ENCODE measurements at regions not wholly inside any gene's neighbourhood (a gene's known extent, or its start where the extent isn't known, plus 50 kb on each side); places are given as distances from the start of the nearest gene placed in this dataset.

DNA sequence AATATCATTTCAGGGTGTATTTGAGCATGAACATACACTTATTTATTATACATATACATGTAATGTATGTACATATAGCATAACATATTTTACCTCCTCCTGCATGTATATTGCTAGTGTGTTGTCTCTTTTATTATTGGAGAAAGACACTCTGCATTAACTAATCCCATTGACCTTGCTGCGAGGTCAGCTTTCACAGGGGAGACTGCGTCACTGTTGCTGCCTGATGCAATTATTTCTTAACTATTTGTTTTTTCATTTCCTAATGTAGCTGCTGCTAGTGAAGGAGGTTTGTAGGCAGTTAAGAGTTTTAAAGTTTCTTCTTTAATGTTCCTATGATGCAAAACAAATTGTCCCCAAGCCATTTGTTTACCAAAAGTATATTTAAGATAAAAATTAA, 185.4 kb upstream of the CNTN5 start:
- Mint-ChIP-seq H3K27ac (no peak overlapping the region), H3K27me3 (no peaks in the 10 kb centered on the region), H3K36me3 (ENCODE audit: low read depth) (no peaks in the 10 kb centered on the region), H3K9me3 (peaks cover 9% of the 10 kb centered on the region), H3K4me1 (no peaks in the 10 kb centered on the region), H3K4me3 (no peak overlapping the region)
- CTCF ChIA-PET = no interaction called here
- POLR2A ChIA-PET = no interaction called here
- DNase-seq = no peak

DNA sequence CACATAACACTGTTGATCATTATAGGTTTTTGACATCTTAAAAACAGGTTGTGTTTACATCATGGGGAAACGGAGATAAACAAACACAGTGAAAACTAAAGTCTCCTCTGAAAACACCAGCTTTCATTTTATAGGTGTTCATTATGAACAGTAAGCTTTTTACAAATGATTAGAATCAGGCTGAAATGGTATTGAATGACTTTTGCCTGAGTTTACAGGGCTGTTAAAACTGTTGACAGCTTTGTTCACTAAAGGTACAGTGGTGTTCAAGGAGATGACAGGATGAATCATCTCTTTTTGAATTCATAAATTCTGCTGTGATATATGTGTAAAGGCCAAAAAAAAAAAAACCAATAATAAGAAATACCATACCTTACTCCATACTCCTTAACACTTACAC, 184.6 kb upstream of the CNTN5 start:
- Mint-ChIP-seq H3K4me3 (no peak overlapping the region), H3K36me3 (ENCODE audit: low read depth) (no peaks in the 10 kb centered on the region), H3K4me1 (no peaks in the 10 kb centered on the region), H3K9me3 (peaks cover 5% of the 10 kb centered on the region), H3K27ac (no peak overlapping the region), H3K27me3 (no peaks in the 10 kb centered on the region)
- DNase-seq = no peak
- POLR2A ChIA-PET = no interaction called here
- CTCF ChIA-PET = no interaction called here

DNA sequence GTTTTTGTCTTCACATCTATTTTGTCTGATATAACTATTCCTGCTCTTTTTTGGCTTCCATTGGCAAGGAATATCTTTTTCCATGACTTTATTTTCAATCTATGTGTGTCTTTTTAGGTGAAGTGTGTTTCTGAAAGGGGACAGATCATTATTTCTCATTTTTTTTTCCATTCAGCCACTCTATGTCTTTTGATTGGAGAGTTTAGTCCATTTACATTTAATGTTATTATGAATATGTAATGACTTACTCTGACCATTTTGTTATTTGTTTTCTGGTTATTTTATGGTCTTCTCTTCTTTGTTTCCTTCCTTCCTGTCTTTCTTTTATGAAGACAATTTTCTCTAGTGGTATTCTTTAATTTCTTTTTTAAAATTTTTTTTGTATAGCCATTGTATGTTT, 178.6 kb upstream of the CNTN5 start:
- ChIA-PET CTCF (interaction anchor here (1.6 kb wide), 1 partner anchor 12 kb away, joined by 4 read pairs; no protein-coding TSS in a partner anchor), POLR2A (interaction anchor here (0.5 kb wide), 1 partner anchor 215 kb away, joined by 3 read pairs; no protein-coding TSS in a partner anchor)
- no peak overlapping the region for H3K27ac Mint-ChIP-seq
- H3K4me1 Mint-ChIP-seq = no peaks in the 10 kb centered on the region
- peaks cover 7% of the 10 kb centered on the region for H3K9me3 Mint-ChIP-seq
- no peak for DNase-seq
- H3K4me3 Mint-ChIP-seq = no peak overlapping the region
- no peaks in the 10 kb centered on the region for H3K27me3 Mint-ChIP-seq
- H3K36me3 Mint-ChIP-seq (ENCODE audit: low read depth) = no peaks in the 10 kb centered on the region

DNA sequence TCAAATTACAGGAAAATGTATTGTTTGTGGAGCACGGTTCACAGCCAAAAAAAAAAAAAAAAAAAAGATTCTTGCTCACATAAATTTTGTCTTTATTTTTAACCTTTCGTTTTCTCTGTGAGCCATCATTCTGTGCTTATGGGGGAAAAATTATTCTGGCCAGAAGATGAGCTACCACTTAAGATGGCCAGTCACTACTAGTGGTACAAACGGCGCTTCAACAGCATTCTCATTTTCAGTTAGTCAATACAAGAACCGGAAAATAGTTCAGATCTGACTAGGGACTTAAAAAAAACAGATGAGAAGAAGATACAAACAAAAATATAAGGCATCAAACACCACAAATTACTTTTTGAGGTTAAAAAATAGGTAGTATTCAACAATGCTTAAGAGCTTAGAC, 158.6 kb upstream of the CNTN5 start:
- no peaks in the 10 kb centered on the region for H3K36me3 Mint-ChIP-seq (ENCODE audit: low read depth)
- peaks cover 2% of the 10 kb centered on the region for H3K9me3 Mint-ChIP-seq
- H3K4me3 Mint-ChIP-seq = no peak overlapping the region
- CTCF ChIA-PET = no interaction called here
- POLR2A ChIA-PET = no interaction called here
- H3K4me1 Mint-ChIP-seq = no peaks in the 10 kb centered on the region
- H3K27ac Mint-ChIP-seq = no peak overlapping the region
- DNase-seq = no peak
- no peaks in the 10 kb centered on the region for H3K27me3 Mint-ChIP-seq

DNA sequence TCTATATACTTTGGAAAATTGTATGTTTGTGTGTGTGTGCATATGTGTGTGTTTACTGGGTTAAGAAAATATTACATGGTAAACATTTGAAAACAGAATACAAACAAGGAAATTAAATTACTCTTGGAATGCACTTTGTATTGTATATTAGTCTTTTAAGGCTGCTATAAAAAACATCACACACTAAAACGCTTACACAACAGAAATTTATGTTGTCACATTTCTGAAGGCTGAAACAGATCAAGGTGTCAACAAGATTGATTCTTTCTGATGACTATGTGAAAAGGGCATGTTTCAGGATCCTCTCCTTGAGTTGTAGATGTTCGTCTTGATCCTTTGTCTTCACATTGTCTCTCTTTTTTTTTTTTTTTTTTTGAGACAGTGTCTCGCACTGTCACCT, 149.1 kb upstream of the CNTN5 start:
- H3K4me3 Mint-ChIP-seq = no peak overlapping the region
- H3K9me3 Mint-ChIP-seq = no peaks in the 10 kb centered on the region
- H3K27me3 Mint-ChIP-seq = no peaks in the 10 kb centered on the region
- H3K36me3 Mint-ChIP-seq (ENCODE audit: low read depth) = no peaks in the 10 kb centered on the region
- no peak overlapping the region for H3K27ac Mint-ChIP-seq
- no peaks in the 10 kb centered on the region for H3K4me1 Mint-ChIP-seq
- DNase-seq = no peak
- ChIA-PET CTCF (no interaction called here), POLR2A (no interaction called here)

DNA sequence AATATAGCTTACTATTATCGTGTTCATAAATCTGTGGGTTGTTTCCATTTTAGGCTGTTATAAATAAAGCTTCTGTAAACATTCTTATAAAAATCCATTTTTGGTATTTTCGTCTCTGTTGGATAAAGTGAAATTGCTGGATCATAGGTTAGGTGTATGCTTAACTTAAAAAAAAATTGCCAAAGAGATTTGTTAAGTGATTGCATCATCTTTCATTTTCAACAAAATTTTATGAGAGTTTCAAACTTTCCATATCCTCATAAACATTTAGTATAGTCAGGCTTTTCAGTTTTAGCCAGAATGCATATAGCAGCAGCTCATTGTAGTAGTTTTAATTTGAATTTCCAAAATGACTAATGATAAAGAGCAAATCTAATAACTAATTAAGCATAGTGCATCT, 146.7 kb upstream of the CNTN5 start:
- ChIA-PET CTCF (no interaction called here), POLR2A (no interaction called here)
- DNase-seq = no peak
- Mint-ChIP-seq H3K27me3 (no peaks in the 10 kb centered on the region), H3K27ac (no peak overlapping the region), H3K36me3 (ENCODE audit: low read depth) (no peaks in the 10 kb centered on the region), H3K4me3 (no peak overlapping the region), H3K9me3 (no peaks in the 10 kb centered on the region), H3K4me1 (no peaks in the 10 kb centered on the region)

DNA sequence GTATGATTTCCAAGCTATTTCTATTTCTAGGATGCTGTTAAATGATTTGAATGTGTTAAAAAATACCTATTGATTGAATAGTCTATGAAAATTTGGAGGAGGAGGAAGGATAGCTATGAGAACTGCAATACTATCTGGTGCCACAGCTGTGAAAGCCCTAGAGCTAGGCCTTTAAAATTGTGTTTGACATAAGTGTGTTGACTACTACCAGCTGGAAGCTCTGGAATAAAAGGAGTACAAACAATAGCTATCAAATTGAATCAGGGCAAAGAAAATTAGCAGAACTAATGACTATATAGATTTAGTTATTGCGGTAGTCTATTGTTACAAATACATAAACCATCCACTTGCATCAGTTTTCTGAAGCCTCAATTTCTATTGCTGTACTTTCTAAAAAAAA, 124.8 kb upstream of the CNTN5 start:
- H3K27me3 Mint-ChIP-seq = no peaks in the 10 kb centered on the region
- H3K27ac Mint-ChIP-seq = no peak overlapping the region

DNA sequence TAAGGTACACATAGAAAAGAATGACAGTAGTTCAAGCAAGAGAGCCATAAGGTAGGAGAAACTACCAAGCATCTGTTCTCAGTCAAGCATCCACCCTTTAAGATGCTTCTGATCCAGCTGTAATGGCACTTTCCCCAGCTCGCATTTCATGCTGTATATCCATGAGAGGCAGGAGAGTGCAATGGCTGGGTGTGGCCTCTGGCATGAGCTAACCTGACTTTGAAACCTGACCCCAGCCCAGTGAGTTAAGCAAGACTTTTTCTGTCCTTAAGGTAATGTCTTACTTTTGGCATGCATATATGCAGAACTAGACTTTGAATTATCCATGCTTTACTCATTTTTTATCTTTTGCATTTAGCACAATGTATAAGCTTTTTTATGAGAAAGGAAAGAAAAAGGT, 79.8 kb upstream of the CNTN5 start:
- no peak for DNase-seq
- H3K27me3 Mint-ChIP-seq = no peaks in the 10 kb centered on the region
- no peaks in the 10 kb centered on the region for H3K9me3 Mint-ChIP-seq
- no peak overlapping the region for H3K27ac Mint-ChIP-seq
- H3K36me3 Mint-ChIP-seq (ENCODE audit: low read depth) = no peaks in the 10 kb centered on the region
- H3K4me1 Mint-ChIP-seq = no peaks in the 10 kb centered on the region
- no peak overlapping the region for H3K4me3 Mint-ChIP-seq
- POLR2A ChIA-PET = no interaction called here
- CTCF ChIA-PET = no interaction called here

More for the DNA sequence above, 124.8 kb upstream of the CNTN5 start:
- POLR2A ChIA-PET = no interaction called here
- H3K9me3 Mint-ChIP-seq = peaks cover 14% of the 10 kb centered on the region
- no peaks in the 10 kb centered on the region for H3K36me3 Mint-ChIP-seq (ENCODE audit: low read depth)
- CTCF ChIA-PET = no interaction called here
- no peak for DNase-seq
- no peak overlapping the region for H3K4me3 Mint-ChIP-seq
- H3K4me1 Mint-ChIP-seq = no peaks in the 10 kb centered on the region

DNA sequence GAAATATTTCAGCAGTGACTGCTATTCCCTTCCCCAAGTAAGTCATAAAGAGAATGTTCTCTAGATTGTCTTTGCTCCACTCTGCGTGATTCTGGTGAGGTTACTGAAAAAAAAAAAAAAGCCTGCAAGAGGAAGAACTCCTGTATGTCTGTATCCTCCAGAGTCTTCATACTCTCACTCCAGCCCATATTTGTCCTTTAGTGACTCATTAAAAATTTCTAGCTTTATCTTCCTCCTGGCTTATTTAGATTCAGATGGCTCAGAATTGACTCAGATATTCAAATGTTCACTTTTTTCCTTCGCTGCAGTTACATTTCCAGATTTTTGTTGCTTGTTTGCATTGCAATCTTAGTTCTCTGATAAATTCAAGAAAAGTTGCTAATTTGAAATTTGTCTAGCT, 76.3 kb upstream of the CNTN5 start:
- CTCF ChIA-PET = no interaction called here
- H3K4me3 Mint-ChIP-seq = no peak overlapping the region
- H3K27me3 Mint-ChIP-seq = no peaks in the 10 kb centered on the region
- H3K4me1 Mint-ChIP-seq = no peaks in the 10 kb centered on the region
- H3K9me3 Mint-ChIP-seq = no peaks in the 10 kb centered on the region
- POLR2A ChIA-PET = no interaction called here
- H3K27ac Mint-ChIP-seq = no peak overlapping the region
- no peak for DNase-seq
- H3K36me3 Mint-ChIP-seq (ENCODE audit: low read depth) = no peaks in the 10 kb centered on the region

DNA sequence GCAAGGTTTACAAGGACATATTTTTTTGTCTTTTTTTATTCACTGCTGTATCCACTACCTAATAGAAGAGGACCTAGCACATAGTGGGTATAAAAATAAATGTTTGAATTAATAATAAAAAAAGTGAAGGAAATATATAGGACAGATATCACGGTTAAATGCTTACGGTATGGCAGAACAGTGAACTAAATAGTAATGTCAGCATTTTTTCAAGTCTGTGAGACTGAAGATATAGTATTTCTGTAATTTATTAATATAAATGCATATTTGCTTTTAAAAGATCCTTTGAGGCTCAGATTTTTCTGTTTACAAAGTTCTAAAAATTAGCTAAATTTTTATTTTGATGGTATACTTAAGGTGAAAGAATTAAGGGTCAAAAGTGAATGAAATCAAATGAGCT, 68.6 kb upstream of the CNTN5 start:
- Mint-ChIP-seq H3K27me3 (no peaks in the 10 kb centered on the region), H3K36me3 (ENCODE audit: low read depth) (no peaks in the 10 kb centered on the region), H3K4me3 (no peak overlapping the region), H3K27ac (no peak overlapping the region), H3K9me3 (no peaks in the 10 kb centered on the region), H3K4me1 (no peaks in the 10 kb centered on the region)
- DNase-seq = no peak
- POLR2A ChIA-PET = no interaction called here
- CTCF ChIA-PET = no interaction called here

DNA sequence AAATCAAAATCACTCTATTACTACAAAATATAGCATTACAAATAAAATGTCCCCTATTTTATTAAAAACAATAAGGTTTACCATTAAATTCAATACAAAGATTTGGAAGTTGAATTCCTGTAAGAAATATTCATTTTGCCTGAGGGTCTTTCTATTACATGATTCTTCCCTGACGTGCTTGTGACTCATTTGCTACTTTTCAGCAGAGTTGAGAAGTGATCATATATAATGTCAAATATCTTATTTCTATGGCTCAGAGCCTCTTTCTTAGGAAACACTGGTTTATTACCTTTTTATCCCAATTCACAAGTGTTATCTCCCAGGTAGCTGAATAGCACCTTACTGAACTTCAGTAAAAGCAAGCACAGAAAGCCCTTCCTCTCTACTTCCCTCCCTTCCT, 65.2 kb upstream of the CNTN5 start:
- no peak for DNase-seq
- ChIA-PET CTCF (no interaction called here), POLR2A (no interaction called here)
- no peaks in the 10 kb centered on the region for H3K36me3 Mint-ChIP-seq (ENCODE audit: low read depth)
- H3K9me3 Mint-ChIP-seq = peaks cover 2% of the 10 kb centered on the region
- H3K27me3 Mint-ChIP-seq = no peaks in the 10 kb centered on the region
- H3K27ac Mint-ChIP-seq = no peak overlapping the region
- H3K4me3 Mint-ChIP-seq = no peak overlapping the region
- H3K4me1 Mint-ChIP-seq = no peaks in the 10 kb centered on the region

DNA sequence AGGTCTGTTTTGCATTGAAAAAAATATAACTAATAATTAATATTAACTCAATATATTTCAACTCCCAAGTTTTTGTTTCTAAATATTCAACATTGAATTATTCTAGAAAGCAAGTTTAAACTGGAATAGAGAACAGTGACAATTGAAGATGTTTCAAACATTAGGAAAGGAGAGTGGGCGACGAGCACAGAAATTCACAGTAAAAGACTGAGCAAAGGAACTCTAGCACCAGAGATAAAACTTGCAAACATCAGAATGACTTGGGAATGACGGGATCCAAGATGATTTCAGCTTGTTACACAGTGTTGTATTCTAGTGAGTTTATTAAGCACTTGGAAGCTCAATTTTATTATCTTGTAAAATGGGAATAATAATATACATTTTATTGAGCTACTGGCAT, 56.6 kb upstream of the CNTN5 start:
- ChIA-PET CTCF (no interaction called here), POLR2A (no interaction called here)
- DNase-seq = no peak
- H3K36me3 Mint-ChIP-seq (ENCODE audit: low read depth) = no peaks in the 10 kb centered on the region
- H3K4me1 Mint-ChIP-seq = no peaks in the 10 kb centered on the region
- no peaks in the 10 kb centered on the region for H3K27me3 Mint-ChIP-seq
- no peak overlapping the region for H3K27ac Mint-ChIP-seq
- no peak overlapping the region for H3K4me3 Mint-ChIP-seq
- H3K9me3 Mint-ChIP-seq = no peaks in the 10 kb centered on the region

DNA sequence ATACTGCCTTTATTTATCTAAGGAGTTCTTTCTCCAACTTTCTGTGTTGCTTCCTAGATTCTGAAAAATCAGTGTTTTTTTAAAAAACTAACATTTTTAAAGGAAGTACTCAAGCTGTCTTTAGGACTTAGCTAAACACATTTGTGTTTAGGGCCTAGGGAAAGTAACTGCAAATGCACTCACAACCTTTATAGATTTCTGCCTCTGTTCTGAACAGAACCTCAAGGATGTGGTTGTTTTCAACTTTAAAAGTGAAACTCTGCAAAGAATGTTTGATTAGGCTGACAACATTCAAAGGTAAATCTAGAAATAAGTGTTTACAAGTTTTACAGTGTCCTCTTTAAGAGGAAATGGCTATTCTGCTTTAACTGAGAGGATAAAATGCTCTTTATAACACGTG, 55.4 kb upstream of the CNTN5 start:
- POLR2A ChIA-PET = no interaction called here
- no peak overlapping the region for H3K4me3 Mint-ChIP-seq
- H3K4me1 Mint-ChIP-seq = no peaks in the 10 kb centered on the region
- H3K27me3 Mint-ChIP-seq = no peaks in the 10 kb centered on the region
- no peak for DNase-seq
- no peaks in the 10 kb centered on the region for H3K9me3 Mint-ChIP-seq
- CTCF ChIA-PET = no interaction called here
- no peaks in the 10 kb centered on the region for H3K36me3 Mint-ChIP-seq (ENCODE audit: low read depth)
- no peak overlapping the region for H3K27ac Mint-ChIP-seq

DNA sequence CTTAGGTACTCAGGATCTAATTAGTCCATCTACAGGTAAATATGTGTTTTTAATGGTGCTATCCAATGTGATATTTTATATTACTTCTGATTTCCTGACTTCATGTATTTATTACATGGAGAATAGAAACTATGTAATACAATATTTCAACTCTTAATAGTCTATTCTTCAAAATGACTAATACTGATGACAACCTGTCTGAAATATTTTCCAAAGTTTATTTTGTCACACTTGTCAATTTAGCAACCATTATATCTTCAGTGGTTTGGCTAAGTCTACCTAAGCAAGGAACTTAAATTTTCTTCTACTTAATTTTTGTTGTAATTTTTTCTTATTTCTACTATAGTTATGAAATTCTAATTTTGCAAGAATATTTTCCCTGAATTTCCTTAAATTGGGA, 55.0 kb upstream of the CNTN5 start:
- no peaks in the 10 kb centered on the region for H3K9me3 Mint-ChIP-seq
- no peak overlapping the region for H3K27ac Mint-ChIP-seq
- no peak for DNase-seq
- no peaks in the 10 kb centered on the region for H3K36me3 Mint-ChIP-seq (ENCODE audit: low read depth)
- CTCF ChIA-PET = no interaction called here
- POLR2A ChIA-PET = no interaction called here
- H3K4me1 Mint-ChIP-seq = no peaks in the 10 kb centered on the region
- no peaks in the 10 kb centered on the region for H3K27me3 Mint-ChIP-seq
- no peak overlapping the region for H3K4me3 Mint-ChIP-seq

DNA sequence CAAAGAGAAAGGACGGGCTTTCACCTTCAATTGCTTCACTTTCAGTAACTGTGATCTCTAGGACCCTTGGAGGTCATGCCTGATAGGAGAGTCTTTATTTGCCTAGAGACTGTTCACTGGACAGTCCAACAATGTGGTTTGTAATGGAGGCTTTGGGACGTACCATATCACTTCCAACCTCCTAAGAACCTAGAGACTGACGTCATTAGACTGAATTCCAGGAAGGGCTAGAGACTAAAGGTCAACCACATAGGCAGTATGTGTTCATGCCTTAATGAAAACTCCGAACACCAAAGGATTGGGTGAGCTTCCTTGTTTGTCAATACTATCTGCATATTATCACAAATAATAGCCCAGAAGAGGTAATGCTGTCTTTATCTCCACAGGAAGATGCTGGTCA, 53.7 kb upstream of the CNTN5 start:
- H3K36me3 Mint-ChIP-seq (ENCODE audit: low read depth) = no peaks in the 10 kb centered on the region
- no peaks in the 10 kb centered on the region for H3K4me1 Mint-ChIP-seq
- ChIA-PET POLR2A (no interaction called here), CTCF (no interaction called here)
- H3K27me3 Mint-ChIP-seq = no peaks in the 10 kb centered on the region
- H3K4me3 Mint-ChIP-seq = no peak overlapping the region
- H3K9me3 Mint-ChIP-seq = no peaks in the 10 kb centered on the region
- H3K27ac Mint-ChIP-seq = no peak overlapping the region
- no peak for DNase-seq

Measured in activated CD4-positive, alpha-beta T cell treated with anti-CD3 and anti-CD28 coated beads, Interleukin-2, amount 10 ng/mL, durations not matched to agents 7 days and 5 days (primary cell).